ENCODE measurements at regions not wholly inside any gene's neighbourhood (a gene's known extent, or its start where the extent isn't known, plus 50 kb on each side); places are given as distances from the start of the nearest gene placed in this dataset.

GRCh38 chr10:125392154-125392553 lies 231.8 kb upstream of the CTBP2 start:
- TF ChIP-seq SMC3 (IDR thresholded peaks at IDR 0.05) (no peak), CTCF (IDR thresholded peaks at IDR 0.05) (no peak), ELK1 (IDR thresholded peaks at IDR 0.05; ENCODE audit: low read depth, low read length) (no peak), CEBPB (IDR thresholded peaks at IDR 0.05) (no peak), RAD21 (conservative IDR thresholded peaks at IDR 0.05 in 1 of 2, IDR thresholded peaks at IDR 0.05 in 1 of 2) (no peak), POLR2A (IDR thresholded peaks at IDR 0.05; ENCODE audit: low read length) (no peak)

Data from A549 (cell line).